ENCODE measurements at regions not wholly inside any gene's neighbourhood (a gene's known extent, or its start where the extent isn't known, plus 50 kb on each side); places are given as distances from the start of the nearest gene placed in this dataset.

- TF ChIP-seq ZNF521 (tag by site-specific recombination; IDR thresholded peaks at IDR 0.05) (no peak), ZNF561 (tag by site-specific recombination; IDR thresholded peaks at IDR 0.05; ENCODE audit: borderline replicate concordance) (no peak), ZNF157 (tag by site-specific recombination; IDR thresholded peaks at IDR 0.05) (no peak), ZFP69B (tag by site-specific recombination; IDR thresholded peaks at IDR 0.05) (no peak), ZNF16 (tag by site-specific recombination; IDR thresholded peaks at IDR 0.05; ENCODE audit: low read depth) (no peak), ZNF2 (tag by site-specific recombination; IDR thresholded peaks at IDR 0.05) (no peak), ZNF404 (tag by site-specific recombination; IDR thresholded peaks at IDR 0.05) (no peak)
Measured at GRCh38 chr2:235267251-235267650, 226.6 kb upstream of the AGAP1 start (continued).

- CTCF ChIA-PET = no interaction called here
- Histone ChIP-seq H3K4me1 (ENCODE audit: control insufficient read depth, insufficient read depth, low read length) (no peaks in the 10 kb centered on the region), H3K27ac (ENCODE audit: extremely low read depth, low read depth, low read length) (no peak overlapping the region), H3K36me3 (ENCODE audit: control insufficient read depth in 2 of 2, insufficient read depth in 1 of 2, low read length in 2 of 2) (no peaks in the 10 kb centered on the region), H3K4me3 (ENCODE audit: low read depth, low read length) (no peak overlapping the region), H3K9me3 (ENCODE audit: control insufficient read depth, insufficient read depth, low read depth, low read length) (no peaks in the 10 kb centered on the region)
- POLR2A ChIA-PET = no interaction called here
- TF ChIP-seq MYNN (tag by site-specific recombination; IDR thresholded peaks at IDR 0.05; ENCODE audit: borderline replicate concordance) (no peak), ZNF610 (tag by site-specific recombination; IDR thresholded peaks at IDR 0.05; ENCODE audit: borderline replicate concordance) (no peak), ZNF354C (tag by site-specific recombination; IDR thresholded peaks at IDR 0.05; ENCODE audit: borderline replicate concordance, low read depth) (no peak), GLI2 (tag by site-specific recombination; IDR thresholded peaks at IDR 0.05; ENCODE audit: borderline replicate concordance, low read depth) (no peak), SETDB1 (IDR thresholded peaks at IDR 0.05; ENCODE audit: insufficient read length, low read length) (no peak), ZNF121 (tag by site-specific recombination; IDR thresholded peaks at IDR 0.05) (no peak), ZNF704 (tag by site-specific recombination; IDR thresholded peaks at IDR 0.05) (no peak), ZNF221 (tag by site-specific recombination; IDR thresholded peaks at IDR 0.05; ENCODE audit: borderline replicate concordance) (no peak), ZNF292 (tag by site-specific recombination; IDR thresholded peaks at IDR 0.05; ENCODE audit: borderline replicate concordance, low read depth) (no peak), ZNF423 (tag by site-specific recombination; IDR thresholded peaks at IDR 0.05) (no peak), TCF7L2 (IDR thresholded peaks at IDR 0.05; ENCODE audit: borderline replicate concordance, low read depth, low read length) (no peak), REPIN1 (tag by site-specific recombination; IDR thresholded peaks at IDR 0.05; ENCODE audit: low read depth) (no peak)
Measured at GRCh38 chr2:235268535-235268934, 225.3 kb upstream of the AGAP1 start.

GRCh38 chr2:235270291-235270690 is 223.6 kb upstream of the AGAP1 start:
- TF ChIP-seq ZNF560 (tag by site-specific recombination; IDR thresholded peaks at IDR 0.05; ENCODE audit: borderline replicate concordance) (no peak), ZNF302 (tag by site-specific recombination; IDR thresholded peaks at IDR 0.05; ENCODE audit: low read depth) (no peak), KLF16 (tag by site-specific recombination; IDR thresholded peaks at IDR 0.05) (no peak), HIC1 (tag by site-specific recombination; IDR thresholded peaks at IDR 0.05) (no peak), ZNF521 (tag by site-specific recombination; IDR thresholded peaks at IDR 0.05) (no peak), HOXD13 (CRISPR knock-in tag; IDR thresholded peaks at IDR 0.05; ENCODE audit: borderline replicate concordance) (no peak), TCF7L2 (IDR thresholded peaks at IDR 0.05; ENCODE audit: borderline replicate concordance, low read depth, low read length) (no peak), ZNF555 (tag by site-specific recombination; conservative IDR thresholded peaks at IDR 0.05) (no peak), ZBTB6 (tag by site-specific recombination; IDR thresholded peaks at IDR 0.05) (no peak), ZFP41 (tag by site-specific recombination; IDR thresholded peaks at IDR 0.05; ENCODE audit: borderline replicate concordance) (no peak)
- H3K36me3 ChIP-seq (ENCODE audit: control insufficient read depth in 2 of 2, insufficient read depth in 1 of 2, low read length in 2 of 2) = no peaks in the 10 kb centered on the region
- H3K27ac ChIP-seq (ENCODE audit: extremely low read depth, low read depth, low read length) = no peak overlapping the region
- CTCF ChIA-PET = interaction anchor here (1.2 to 1.5 kb wide), 2 partner anchors 244 to 282 kb away, joined by 3 to 4 read pairs; no protein-coding TSS in a partner anchor
- no peaks in the 10 kb centered on the region for H3K9me3 ChIP-seq (ENCODE audit: control insufficient read depth, insufficient read depth, low read depth, low read length)
- H3K4me1 ChIP-seq (ENCODE audit: control insufficient read depth, insufficient read depth, low read length) = no peaks in the 10 kb centered on the region
- H3K4me3 ChIP-seq (ENCODE audit: low read depth, low read length) = no peak overlapping the region
- POLR2A ChIA-PET = no interaction called here

All from HEK293 (cell line).